MM.1S (cell line): ENCODE measurements at regions not wholly inside any gene's neighbourhood (a gene's known extent, or its start where the extent isn't known, plus 50 kb on each side); places are given as distances from the start of the nearest gene placed in this dataset.

ENCODE experiments used
- DNase-seq: peaks from one replicate; pipeline ENCODE4 v3.0.0-alpha.2; 2015
- H2AFZ ChIP-seq: fragments of 300-600 bp; sonication (generic); 2 replicates; pipeline ENCODE4 v1.6.0; 2016; ENCODE audit warnings: antibody characterized with exemption, low read length
- H3F3A ChIP-seq: fragments of 300-600 bp; sonication (generic); 2 replicates; pipeline ENCODE4 v1.6.1; 2016; ENCODE audit warnings: mild to moderate bottlenecking, antibody characterized with exemption, low read length, moderate library complexity, mixed read lengths; ENCODE audit not compliant: insufficient read depth
- H3K27ac ChIP-seq: fragments of 300-600 bp; sonication (generic); 2 replicates; pipeline ENCODE4 v1.5.1; 2016; ENCODE audit warnings: mild to moderate bottlenecking, low read length
- H3K27me3 ChIP-seq: fragments of 300-600 bp; sonication (generic); replicated peaks from 2 replicates; pipeline ENCODE4 v1.6.0; 2016; ENCODE audit warnings: low read length; ENCODE audit not compliant: insufficient read depth
- H3K36me3 ChIP-seq: fragments of 300-600 bp; sonication (generic); replicated peaks from 2 replicates; pipeline ENCODE4 v1.6.1; 2016; ENCODE audit warnings: mild to moderate bottlenecking, low read length, mixed read lengths; ENCODE audit not compliant: insufficient read depth
- H3K4me1 ChIP-seq: fragments of 300-600 bp; sonication (generic); 2 replicates; pipeline ENCODE4 v1.6.1; 2016; ENCODE audit warnings: low read length, mixed read lengths
- H3K4me2 ChIP-seq: fragments of 300-600 bp; sonication (generic); 2 replicates; pipeline ENCODE4 v1.6.0; 2016; ENCODE audit warnings: low read depth, low read length
- H3K4me3 ChIP-seq: fragments of 300-600 bp; sonication (generic); 2 replicates; pipeline ENCODE4 v1.5.1; 2016; ENCODE audit warnings: low read length, mixed read lengths
- H3K79me2 ChIP-seq: fragments of 300-600 bp; sonication (generic); 2 replicates; pipeline ENCODE4 v1.6.1; 2016; ENCODE audit warnings: mixed run types, low read length, mixed read lengths
- H3K9ac ChIP-seq: fragments of 300-600 bp; sonication (generic); 2 replicates; pipeline ENCODE4 v1.6.1; 2016; ENCODE audit warnings: low read length, mixed read lengths
- H3K9me2 ChIP-seq: fragments of 300-600 bp; sonication (generic); replicated peaks from 2 replicates; pipeline ENCODE4 v1.6.1; 2016; ENCODE audit warnings: mild to moderate bottlenecking, low read length, mixed read lengths; ENCODE audit not compliant: insufficient read depth
- H3K9me3 ChIP-seq: fragments of 300-600 bp; sonication (generic); replicated peaks from 2 replicates; pipeline ENCODE4 v1.6.1; 2016; ENCODE audit warnings: mild to moderate bottlenecking, low read length, mixed read lengths; ENCODE audit not compliant: insufficient read depth
- H4K20me1 ChIP-seq: fragments of 300-600 bp; sonication (generic); 2 replicates; pipeline ENCODE4 v1.6.1; 2016; ENCODE audit warnings: mild to moderate bottlenecking, low read length, moderate library complexity, mixed read lengths; ENCODE audit not compliant: insufficient read depth
- EZH2 ChIP-seq: fragments of 300-600 bp; sonication (generic); optimal IDR thresholded peaks from 2 replicates; pipeline ENCODE3; 2017; ENCODE audit warnings: low read depth, mild to moderate bottlenecking, antibody characterized with exemption, low read length, mixed read lengths
- EZH2phosphoT487 ChIP-seq: fragments of 300-600 bp; sonication (generic); IDR thresholded peaks from 2 replicates; pipeline ENCODE4 v1.6.1; 2018; ENCODE audit warnings: antibody characterized with exemption, low read length
- TF ChIP-seq, protein P1 (sequence below): fragments of 300-600 bp; sonication (generic); IDR thresholded peaks from 2 replicates; pipeline ENCODE4 v1.5.1; 2016; ENCODE audit warnings: antibody characterized with exemption, low read length, mixed read lengths

- H3K4me2 ChIP-seq, result no peak overlapping the region
- DNase-seq, result no peak
- no peak overlapping the region for H3K27ac ChIP-seq
- no peaks in the 10 kb centered on the region for H3K9me3 ChIP-seq
- no peaks in the 10 kb centered on the region for H3F3A ChIP-seq
- no peaks in the 10 kb centered on the region; the same call in 1 of the 2 replicates for H4K20me1 ChIP-seq
- TF ChIP-seq, protein P1, sequence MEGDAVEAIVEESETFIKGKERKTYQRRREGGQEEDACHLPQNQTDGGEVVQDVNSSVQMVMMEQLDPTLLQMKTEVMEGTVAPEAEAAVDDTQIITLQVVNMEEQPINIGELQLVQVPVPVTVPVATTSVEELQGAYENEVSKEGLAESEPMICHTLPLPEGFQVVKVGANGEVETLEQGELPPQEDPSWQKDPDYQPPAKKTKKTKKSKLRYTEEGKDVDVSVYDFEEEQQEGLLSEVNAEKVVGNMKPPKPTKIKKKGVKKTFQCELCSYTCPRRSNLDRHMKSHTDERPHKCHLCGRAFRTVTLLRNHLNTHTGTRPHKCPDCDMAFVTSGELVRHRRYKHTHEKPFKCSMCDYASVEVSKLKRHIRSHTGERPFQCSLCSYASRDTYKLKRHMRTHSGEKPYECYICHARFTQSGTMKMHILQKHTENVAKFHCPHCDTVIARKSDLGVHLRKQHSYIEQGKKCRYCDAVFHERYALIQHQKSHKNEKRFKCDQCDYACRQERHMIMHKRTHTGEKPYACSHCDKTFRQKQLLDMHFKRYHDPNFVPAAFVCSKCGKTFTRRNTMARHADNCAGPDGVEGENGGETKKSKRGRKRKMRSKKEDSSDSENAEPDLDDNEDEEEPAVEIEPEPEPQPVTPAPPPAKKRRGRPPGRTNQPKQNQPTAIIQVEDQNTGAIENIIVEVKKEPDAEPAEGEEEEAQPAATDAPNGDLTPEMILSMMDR, result no peak
- TF ChIP-seq EZH2, result no peak
- TF ChIP-seq EZH2phosphoT487, result no peak
- no peak overlapping the region for H3K4me3 ChIP-seq
- H2AFZ ChIP-seq, result no peak overlapping the region
- no peak overlapping the region for H3K9ac ChIP-seq
- peaks cover 97% of the 10 kb centered on the region for H3K27me3 ChIP-seq
- H3K36me3 ChIP-seq, result no peaks in the 10 kb centered on the region
- H3K9me2 ChIP-seq, result no peaks in the 10 kb centered on the region
- H3K79me2 ChIP-seq, result no peaks in the 10 kb centered on the region
- no peaks in the 10 kb centered on the region for H3K4me1 ChIP-seq
These were observed 101.1 kb downstream of the YTHDF1 start for GRCh38 chr20:63114693-63115311.

DNA sequence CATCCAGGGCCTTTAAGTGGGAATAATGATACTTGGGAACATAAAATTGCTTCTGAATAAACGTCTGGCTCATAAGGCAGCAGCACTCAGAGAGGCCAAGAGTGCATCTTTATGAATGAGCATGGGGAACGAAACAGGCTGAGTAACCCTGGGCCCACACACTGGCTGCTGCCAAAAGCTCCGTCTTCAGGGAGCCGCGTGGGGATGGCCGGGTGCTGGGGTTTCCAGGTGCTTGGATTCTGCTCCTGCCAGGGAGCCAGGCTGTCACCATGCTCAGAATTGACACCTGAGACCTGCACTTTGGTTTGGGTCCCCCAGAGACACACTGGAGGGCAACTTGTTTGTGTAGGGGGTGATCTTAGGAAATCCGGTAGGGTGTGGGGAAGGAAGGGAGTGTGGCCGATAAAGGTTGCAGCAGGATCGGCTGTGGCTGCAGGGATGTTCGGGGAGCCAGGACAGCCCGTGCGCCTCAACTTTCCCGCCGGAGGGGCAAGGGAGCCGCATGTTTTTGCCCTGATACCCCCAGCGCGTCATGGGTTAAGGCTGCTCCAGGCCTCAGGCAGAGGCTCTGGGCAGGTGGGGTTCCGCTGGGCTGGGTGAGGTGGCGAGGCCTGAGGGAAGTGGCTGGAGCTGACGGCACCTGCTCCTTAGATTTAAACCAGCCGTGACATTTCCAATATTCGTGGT is 101.8 kb downstream of the YTHDF1 start:
- Histone ChIP-seq H3F3A (no peaks in the 10 kb centered on the region), H3K4me1 (no peaks in the 10 kb centered on the region), H3K9ac (no peak overlapping the region), H3K9me3 (no peaks in the 10 kb centered on the region), H3K27ac (no peak overlapping the region), H3K27me3 (peaks cover 99% of the 10 kb centered on the region), H3K36me3 (no peaks in the 10 kb centered on the region), H3K4me2 (no peak overlapping the region), H3K79me2 (no peaks in the 10 kb centered on the region), H3K9me2 (no peaks in the 10 kb centered on the region), H2AFZ (no peak overlapping the region), H3K4me3 (no peak overlapping the region), H4K20me1 (no peaks in the 10 kb centered on the region; the same call in 1 of the 2 replicates)
- no peak for DNase-seq
- TF ChIP-seq, protein P1, result no peak
- TF ChIP-seq EZH2 (no peak), EZH2phosphoT487 (no peak)

- no peak for DNase-seq
- Histone ChIP-seq H3K79me2 (no peaks in the 10 kb centered on the region), H2AFZ (no peak overlapping the region), H3K9me2 (no peaks in the 10 kb centered on the region), H3K4me1 (no peaks in the 10 kb centered on the region), H3F3A (no peaks in the 10 kb centered on the region), H3K27ac (no peak overlapping the region), H3K4me3 (no peak overlapping the region), H4K20me1 (no peaks in the 10 kb centered on the region; the same call in 1 of the 2 replicates), H3K36me3 (no peaks in the 10 kb centered on the region), H3K9me3 (no peaks in the 10 kb centered on the region), H3K4me2 (no peak overlapping the region), H3K9ac (no peak overlapping the region), H3K27me3 (peaks cover 98% of the 10 kb centered on the region)
- TF ChIP-seq EZH2phosphoT487 (no peak), EZH2 (no peak)
- TF ChIP-seq, protein P1, result no peak
These were observed 103.3 kb downstream of the YTHDF1 start for GRCh38 chr20:63112491-63113219.
